OCI-LY1 (cell line): ENCODE measurements at regions not wholly inside any gene's neighbourhood (a gene's known extent, or its start where the extent isn't known, plus 50 kb on each side); places are given as distances from the start of the nearest gene placed in this dataset.

Source experiments
- EZH2 ChIP-seq: fragments of 200-600 bp; sonication (generic), shearing (Covaris generic); IDR thresholded peaks from 2 replicates; pipeline ENCODE4 v1.8.0; 2017; ENCODE audit warnings: borderline replicate concordance, mixed run types, mild to moderate bottlenecking, antibody characterized with exemption, low read length, moderate library complexity, mixed read lengths
- TF ChIP-seq, protein P1 (sequence below): fragments of 200-600 bp; sonication (generic), shearing (Covaris generic); IDR thresholded peaks from 2 replicates; pipeline ENCODE4 v1.5.1; 2017; ENCODE audit warnings: mild to moderate bottlenecking, antibody characterized with exemption, low read length, moderate library complexity, mixed read lengths

DNA sequence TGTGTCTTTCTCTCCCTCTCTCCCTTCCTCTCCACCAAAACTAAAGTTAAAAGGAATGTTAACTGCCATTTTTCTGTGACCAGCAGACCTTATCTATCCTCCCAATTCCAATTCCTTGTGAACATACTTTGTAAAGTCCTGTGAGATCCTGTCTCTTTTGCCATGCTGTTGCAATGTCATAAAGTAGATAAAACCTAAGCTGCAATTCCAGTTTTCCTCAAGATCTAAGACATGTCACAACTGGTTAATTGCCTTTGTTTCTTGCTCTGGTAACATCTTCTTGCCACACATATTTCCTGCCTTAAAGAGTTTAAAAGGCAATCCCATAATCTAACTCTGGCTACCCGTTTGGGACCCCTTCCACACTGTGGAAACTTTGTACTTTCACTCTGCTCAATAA is 188.7 kb downstream of the PYDC2 start:
- TF ChIP-seq, protein P1, sequence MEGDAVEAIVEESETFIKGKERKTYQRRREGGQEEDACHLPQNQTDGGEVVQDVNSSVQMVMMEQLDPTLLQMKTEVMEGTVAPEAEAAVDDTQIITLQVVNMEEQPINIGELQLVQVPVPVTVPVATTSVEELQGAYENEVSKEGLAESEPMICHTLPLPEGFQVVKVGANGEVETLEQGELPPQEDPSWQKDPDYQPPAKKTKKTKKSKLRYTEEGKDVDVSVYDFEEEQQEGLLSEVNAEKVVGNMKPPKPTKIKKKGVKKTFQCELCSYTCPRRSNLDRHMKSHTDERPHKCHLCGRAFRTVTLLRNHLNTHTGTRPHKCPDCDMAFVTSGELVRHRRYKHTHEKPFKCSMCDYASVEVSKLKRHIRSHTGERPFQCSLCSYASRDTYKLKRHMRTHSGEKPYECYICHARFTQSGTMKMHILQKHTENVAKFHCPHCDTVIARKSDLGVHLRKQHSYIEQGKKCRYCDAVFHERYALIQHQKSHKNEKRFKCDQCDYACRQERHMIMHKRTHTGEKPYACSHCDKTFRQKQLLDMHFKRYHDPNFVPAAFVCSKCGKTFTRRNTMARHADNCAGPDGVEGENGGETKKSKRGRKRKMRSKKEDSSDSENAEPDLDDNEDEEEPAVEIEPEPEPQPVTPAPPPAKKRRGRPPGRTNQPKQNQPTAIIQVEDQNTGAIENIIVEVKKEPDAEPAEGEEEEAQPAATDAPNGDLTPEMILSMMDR: no peak
- no peak for TF ChIP-seq EZH2
